EL (cell line): ENCODE measurements at regions not wholly inside any gene's neighbourhood (a gene's known extent, or its start where the extent isn't known, plus 50 kb on each side); places are given as distances from the start of the nearest gene placed in this dataset.

Experiments
- DNase-seq: peaks from one replicate; pipeline ENCODE4 v3.0.0-alpha.2; 2016

- DNase-seq: peak; percentile 79
Measured at GRCh38 chrX:10749113-10749512, 128.7 kb upstream of the MID1 start.

- DNase-seq: no peak
Measured at GRCh38 chrX:10750581-10750980, 130.2 kb upstream of the MID1 start.

GRCh38 chrX:10753116-10753515 is 132.7 kb upstream of the MID1 start:
- DNase-seq: no peak

- DNase-seq: no peak
Measured at GRCh38 chrX:10754445-10754844, 134.1 kb upstream of the MID1 start.

GRCh38 chrX:10755439-10756334 is 135.3 kb upstream of the MID1 start:
- DNase-seq: peak; percentile 86

GRCh38 chrX:10756441-10756840 is 136.1 kb upstream of the MID1 start:
- DNase-seq: peak; percentile 88

- no peak for DNase-seq
Measured at GRCh38 chrX:10759141-10759799, 138.9 kb upstream of the MID1 start.

- no peak for DNase-seq
Measured at GRCh38 chrX:10761447-10761846, 141.1 kb upstream of the MID1 start.

GRCh38 chrX:10769195-10769594 is 148.8 kb upstream of the MID1 start:
- DNase-seq: peak; percentile 44

GRCh38 chrX:10769696-10770619 is 149.6 kb upstream of the MID1 start:
- DNase-seq: peak; percentile 34

GRCh38 chrX:10773318-10773717 is 152.9 kb upstream of the MID1 start:
- DNase-seq: no peak

- DNase-seq: no peak
Measured at GRCh38 chrX:10781847-10782530, 161.6 kb upstream of the MID1 start.

GRCh38 chrX:10783451-10783995 is 163.1 kb upstream of the MID1 start:
- no peak for DNase-seq

- no peak for DNase-seq
Measured at GRCh38 chrX:10787264-10787663, 166.9 kb upstream of the MID1 start.

GRCh38 chrX:10794203-10794630 is 173.8 kb upstream of the MID1 start:
- no peak for DNase-seq

GRCh38 chrX:10795721-10796120 is 175.3 kb upstream of the MID1 start:
- no peak for DNase-seq

GRCh38 chrX:10797466-10797865 is 177.1 kb upstream of the MID1 start:
- DNase-seq: no peak

GRCh38 chrX:10798041-10798440 is 177.7 kb upstream of the MID1 start:
- no peak for DNase-seq

- no peak for DNase-seq
Measured at GRCh38 chrX:10800796-10801195, 180.4 kb upstream of the MID1 start.

- DNase-seq: peak; percentile 16
Measured at GRCh38 chrX:10811111-10811510, 190.7 kb upstream of the MID1 start.

- no peak for DNase-seq
Measured at GRCh38 chrX:10813761-10814160, 193.4 kb upstream of the MID1 start.

GRCh38 chrX:10818651-10819050 is 198.3 kb upstream of the MID1 start:
- no peak for DNase-seq
